Stimulated activated naive CD8-positive, alpha-beta T cell treated with anti-CD3 and anti-CD28 coated beads, Interleukin-15, Interleukin-2, amounts not matched to agents 100 ng/mL and 50 ng/mL, for 24 hours (primary cell): ENCODE measurements at regions not wholly inside any gene's neighbourhood (a gene's known extent, or its start where the extent isn't known, plus 50 kb on each side); places are given as distances from the start of the nearest gene placed in this dataset.

ENCODE experiments used
- H3K27ac Mint-ChIP-seq: one replicate; pipeline ENCODE4 v1.8.0; 2021; ENCODE audit warnings: mild to moderate bottlenecking, mixed read lengths
- H3K27me3 Mint-ChIP-seq: one replicate; pipeline ENCODE4 v1.8.0; 2021; ENCODE audit warnings: mixed read lengths
- H3K36me3 Mint-ChIP-seq: one replicate; pipeline ENCODE4 v1.8.0; 2021; ENCODE audit warnings: low read depth, mixed read lengths
- H3K4me1 Mint-ChIP-seq: one replicate; pipeline ENCODE4 v1.8.0; 2021; ENCODE audit warnings: low read depth, mixed read lengths
- H3K4me3 Mint-ChIP-seq: one replicate; pipeline ENCODE4 v1.8.0; 2021; ENCODE audit warnings: mild to moderate bottlenecking, mixed read lengths
- H3K9me3 Mint-ChIP-seq: one replicate; pipeline ENCODE4 v1.8.0; 2021; ENCODE audit warnings: mixed read lengths

DNA sequence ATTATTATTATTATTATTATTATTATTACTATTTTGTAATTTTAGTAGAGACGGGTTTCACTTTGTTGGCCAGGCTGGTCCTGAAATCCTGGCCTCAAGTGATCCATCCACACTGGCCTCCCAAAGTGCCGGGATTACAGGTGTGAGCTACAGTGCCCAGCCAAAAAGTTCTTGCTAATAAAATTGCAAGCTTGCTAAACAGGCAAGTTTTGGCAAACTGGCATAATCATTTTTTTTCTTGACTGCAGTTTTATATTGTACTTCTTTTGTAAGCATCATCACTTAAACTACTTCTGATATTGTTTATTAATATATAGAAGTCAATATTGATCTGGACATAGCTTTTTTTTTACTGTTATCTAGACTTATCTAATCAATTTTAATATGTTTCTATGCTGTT is 536.4 kb downstream of the LRFN5 start:
- Mint-ChIP-seq H3K4me1 (no peaks in the 10 kb centered on the region), H3K36me3 (no peaks in the 10 kb centered on the region), H3K27me3 (no peaks in the 10 kb centered on the region)

DNA sequence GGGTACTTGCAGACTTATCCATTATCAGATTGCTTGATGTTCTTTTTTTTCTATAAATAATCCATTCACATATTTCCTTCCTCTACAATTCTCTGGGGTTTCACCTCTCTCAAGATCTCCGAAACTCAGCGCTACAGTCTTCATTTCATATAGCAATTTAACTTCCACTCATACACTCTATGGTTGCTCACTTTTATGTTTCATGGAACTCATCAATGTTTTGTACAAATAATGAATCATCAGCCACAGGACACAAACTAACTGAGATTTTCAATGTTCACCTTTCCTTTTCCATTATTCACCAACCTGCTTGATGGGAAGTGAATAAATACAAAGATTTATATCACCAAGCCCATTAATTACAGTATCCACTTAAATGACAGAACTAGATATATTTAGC is 534.7 kb downstream of the LRFN5 start:
- no peaks in the 10 kb centered on the region for H3K27me3 Mint-ChIP-seq
- no peak overlapping the region for H3K27ac Mint-ChIP-seq
- H3K36me3 Mint-ChIP-seq: no peaks in the 10 kb centered on the region
- peaks cover 7% of the 10 kb centered on the region for H3K9me3 Mint-ChIP-seq
- no peaks in the 10 kb centered on the region for H3K4me1 Mint-ChIP-seq
- no peak overlapping the region for H3K4me3 Mint-ChIP-seq

More for the DNA sequence above, 536.4 kb downstream of the LRFN5 start:
- Mint-ChIP-seq H3K27ac (no peak overlapping the region), H3K4me3 (no peak overlapping the region), H3K9me3 (peaks cover 7% of the 10 kb centered on the region)

DNA sequence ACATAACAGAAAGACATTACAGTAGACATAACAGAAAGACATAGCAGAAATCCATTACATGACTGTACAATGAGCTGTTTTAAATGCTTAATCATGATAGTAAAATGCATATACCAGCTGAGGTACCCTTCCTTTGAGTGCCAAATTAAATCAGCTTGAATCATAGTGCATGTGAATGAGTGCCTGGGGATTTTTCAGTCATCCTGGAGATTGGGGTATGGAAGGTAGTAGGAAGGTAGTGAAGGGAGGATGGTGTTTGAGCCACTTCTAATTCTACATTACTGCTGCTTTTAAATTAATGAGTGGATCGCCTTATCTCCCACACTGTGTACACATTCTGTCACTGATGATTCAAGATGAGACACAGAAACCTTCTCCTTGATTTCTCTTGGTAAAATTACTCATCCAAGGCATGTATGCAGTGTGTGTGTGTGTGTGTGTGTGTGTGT is 534.2 kb downstream of the LRFN5 start:
- H3K4me1 Mint-ChIP-seq: no peaks in the 10 kb centered on the region
- H3K27me3 Mint-ChIP-seq: no peaks in the 10 kb centered on the region
- H3K9me3 Mint-ChIP-seq: peaks cover 7% of the 10 kb centered on the region

GRCh38 chr14:42140001-42140400 is 533.3 kb downstream of the LRFN5 start:
- Mint-ChIP-seq H3K9me3 (peaks cover 7% of the 10 kb centered on the region), H3K27ac (no peak overlapping the region), H3K4me3 (no peak overlapping the region), H3K27me3 (no peaks in the 10 kb centered on the region), H3K36me3 (no peaks in the 10 kb centered on the region), H3K4me1 (no peaks in the 10 kb centered on the region)

More for the DNA sequence above, 534.2 kb downstream of the LRFN5 start:
- Mint-ChIP-seq H3K27ac (no peak overlapping the region), H3K4me3 (no peak overlapping the region), H3K36me3 (no peaks in the 10 kb centered on the region)

GRCh38 chr14:42138406-42138805 is 531.7 kb downstream of the LRFN5 start:
- Mint-ChIP-seq H3K27me3 (no peaks in the 10 kb centered on the region), H3K4me1 (no peaks in the 10 kb centered on the region), H3K36me3 (no peaks in the 10 kb centered on the region), H3K4me3 (no peak overlapping the region), H3K27ac (no peak overlapping the region), H3K9me3 (peaks cover 7% of the 10 kb centered on the region)

DNA sequence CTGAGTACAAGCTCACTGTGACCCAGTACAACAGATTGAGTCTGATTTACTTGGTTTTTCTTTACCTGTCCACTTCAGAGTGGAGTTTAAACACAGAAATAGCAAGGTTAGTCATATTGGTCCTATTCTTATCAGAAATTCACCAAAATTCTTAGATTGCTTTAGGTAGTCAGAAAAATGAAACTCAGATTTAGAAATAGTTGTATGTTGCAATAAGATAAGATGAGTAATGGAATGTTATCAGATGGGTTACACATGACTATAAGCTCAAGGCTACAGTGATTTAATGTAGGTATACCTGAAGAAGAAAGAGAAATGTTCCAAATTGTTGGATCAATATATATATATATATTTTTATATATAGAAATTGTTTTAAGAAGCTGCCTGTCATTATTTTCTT is 524.1 kb downstream of the LRFN5 start:
- Mint-ChIP-seq H3K27me3 (no peaks in the 10 kb centered on the region), H3K4me1 (no peaks in the 10 kb centered on the region), H3K4me3 (no peak overlapping the region), H3K27ac (no peak overlapping the region), H3K9me3 (peaks cover 11% of the 10 kb centered on the region), H3K36me3 (no peaks in the 10 kb centered on the region)

- Mint-ChIP-seq H3K4me3 (no peak overlapping the region), H3K27ac (no peak overlapping the region), H3K4me1 (no peaks in the 10 kb centered on the region), H3K36me3 (no peaks in the 10 kb centered on the region), H3K9me3 (peaks cover 10% of the 10 kb centered on the region), H3K27me3 (no peaks in the 10 kb centered on the region)
These were observed 516.9 kb downstream of the LRFN5 start for GRCh38 chr14:42123526-42123925.

GRCh38 chr14:42113358-42114069 is 506.8 kb downstream of the LRFN5 start:
- Mint-ChIP-seq H3K36me3 (no peaks in the 10 kb centered on the region), H3K9me3 (peaks cover 6% of the 10 kb centered on the region), H3K4me1 (no peaks in the 10 kb centered on the region), H3K27ac (no peak overlapping the region), H3K27me3 (no peaks in the 10 kb centered on the region), H3K4me3 (no peak overlapping the region)

DNA sequence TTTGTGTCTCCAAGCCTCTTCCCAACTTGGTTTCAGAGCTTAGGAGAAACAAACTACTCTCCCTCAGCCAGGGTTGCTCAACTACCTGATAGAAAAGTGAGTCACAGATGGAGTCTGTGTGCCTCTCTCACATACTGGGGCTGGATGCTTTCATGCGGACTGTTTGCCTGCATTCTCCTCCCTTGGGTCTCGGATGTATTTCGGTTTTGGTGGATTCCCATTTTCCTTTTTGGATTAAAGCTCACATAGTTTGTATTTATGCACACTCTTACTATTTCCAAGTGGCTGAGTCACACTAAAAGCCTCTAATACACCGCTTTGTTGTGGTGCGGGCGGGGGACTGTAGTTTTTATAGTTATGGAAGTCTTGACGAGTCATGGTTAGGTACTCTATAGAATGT is 505.4 kb downstream of the LRFN5 start:
- H3K36me3 Mint-ChIP-seq: no peaks in the 10 kb centered on the region
- no peaks in the 10 kb centered on the region for H3K27me3 Mint-ChIP-seq
- peaks cover 9% of the 10 kb centered on the region for H3K9me3 Mint-ChIP-seq
- H3K4me3 Mint-ChIP-seq: no peak overlapping the region
- no peak overlapping the region for H3K27ac Mint-ChIP-seq
- no peaks in the 10 kb centered on the region for H3K4me1 Mint-ChIP-seq

GRCh38 chr14:42111355-42111754 is 504.7 kb downstream of the LRFN5 start:
- H3K9me3 Mint-ChIP-seq: peaks cover 9% of the 10 kb centered on the region

GRCh38 chr14:42110167-42110566 is 503.5 kb downstream of the LRFN5 start:
- H3K36me3 Mint-ChIP-seq: no peaks in the 10 kb centered on the region
- H3K4me3 Mint-ChIP-seq: no peak overlapping the region
- H3K27me3 Mint-ChIP-seq: no peaks in the 10 kb centered on the region
- H3K4me1 Mint-ChIP-seq: no peaks in the 10 kb centered on the region
- peaks cover 9% of the 10 kb centered on the region for H3K9me3 Mint-ChIP-seq
- H3K27ac Mint-ChIP-seq: no peak overlapping the region

More at GRCh38 chr14:42111355-42111754, 504.7 kb downstream of the LRFN5 start:
- H3K27me3 Mint-ChIP-seq: no peaks in the 10 kb centered on the region
- no peak overlapping the region for H3K4me3 Mint-ChIP-seq
- no peaks in the 10 kb centered on the region for H3K4me1 Mint-ChIP-seq
- no peak overlapping the region for H3K27ac Mint-ChIP-seq
- H3K36me3 Mint-ChIP-seq: no peaks in the 10 kb centered on the region

DNA sequence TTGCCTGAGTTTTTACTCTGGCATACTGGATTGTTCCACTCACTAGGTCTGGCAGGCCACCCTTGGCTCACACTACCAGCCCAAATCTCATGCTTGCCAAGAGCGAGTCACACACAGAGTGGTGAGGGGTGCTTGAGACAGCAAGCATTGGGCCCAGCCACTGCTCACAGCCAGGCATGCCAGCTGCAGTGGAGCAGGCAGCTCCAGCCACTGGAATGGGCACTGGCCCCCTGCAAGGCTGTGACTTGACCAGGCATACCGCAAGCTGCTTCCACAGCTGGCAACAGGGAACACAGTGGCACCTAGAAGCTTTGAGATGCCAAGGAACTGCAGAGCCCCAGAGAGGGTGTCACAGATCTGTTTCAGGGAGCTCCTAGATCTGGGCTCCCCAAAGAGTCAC is 488.5 kb downstream of the LRFN5 start:
- Mint-ChIP-seq H3K4me1 (no peaks in the 10 kb centered on the region), H3K9me3 (peaks cover 4% of the 10 kb centered on the region), H3K36me3 (no peaks in the 10 kb centered on the region), H3K27me3 (no peaks in the 10 kb centered on the region), H3K27ac (no peak overlapping the region), H3K4me3 (no peak overlapping the region)

GRCh38 chr14:42090122-42090521 is 483.4 kb downstream of the LRFN5 start:
- Mint-ChIP-seq H3K27ac (no peak overlapping the region), H3K4me3 (no peak overlapping the region), H3K4me1 (no peaks in the 10 kb centered on the region), H3K27me3 (no peaks in the 10 kb centered on the region), H3K9me3 (no peaks in the 10 kb centered on the region), H3K36me3 (no peaks in the 10 kb centered on the region)

DNA sequence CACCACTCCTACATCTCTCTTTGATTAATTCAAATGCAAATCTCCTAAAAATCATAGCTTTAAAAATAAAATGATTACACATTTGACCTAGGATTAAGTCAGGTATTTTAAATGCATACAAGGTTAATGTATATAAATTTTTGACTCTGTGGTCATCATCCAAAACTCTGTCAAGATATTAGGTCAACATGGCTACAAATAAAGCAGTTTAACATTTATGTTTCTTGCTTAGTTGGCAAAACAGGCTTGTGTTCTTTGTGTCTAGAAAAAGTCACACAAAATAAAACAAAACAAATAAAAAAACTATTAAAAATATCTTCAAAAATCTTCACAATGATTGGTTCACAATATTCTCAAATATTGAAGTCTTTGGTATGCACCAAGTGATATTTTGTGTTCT is 473.2 kb downstream of the LRFN5 start:
- H3K27ac Mint-ChIP-seq: no peak overlapping the region
- H3K27me3 Mint-ChIP-seq: no peaks in the 10 kb centered on the region
- H3K4me3 Mint-ChIP-seq: no peak overlapping the region
- peaks cover 4% of the 10 kb centered on the region for H3K9me3 Mint-ChIP-seq
- H3K4me1 Mint-ChIP-seq: no peaks in the 10 kb centered on the region
- no peaks in the 10 kb centered on the region for H3K36me3 Mint-ChIP-seq

DNA sequence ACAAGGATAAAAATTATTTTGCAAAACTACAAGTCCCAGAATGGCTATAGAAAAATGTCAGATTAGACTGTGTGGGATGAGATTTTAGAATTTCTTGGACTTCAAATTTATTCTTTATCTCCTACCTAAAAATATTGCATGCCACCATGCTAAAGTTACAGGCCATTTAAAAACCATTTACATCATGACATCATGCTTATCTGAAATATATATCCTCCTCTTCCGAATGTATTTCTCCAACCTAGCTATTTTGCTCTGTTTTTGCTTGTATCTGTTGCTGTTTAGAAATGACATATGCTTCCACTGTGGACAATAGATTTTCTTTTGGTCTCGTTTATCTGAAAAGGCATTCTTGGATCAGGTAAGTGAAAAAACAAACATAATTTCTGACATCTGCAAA is 471.7 kb downstream of the LRFN5 start:
- no peaks in the 10 kb centered on the region for H3K4me1 Mint-ChIP-seq
- peaks cover 4% of the 10 kb centered on the region for H3K9me3 Mint-ChIP-seq
- no peaks in the 10 kb centered on the region for H3K36me3 Mint-ChIP-seq
- H3K27me3 Mint-ChIP-seq: no peaks in the 10 kb centered on the region
- H3K27ac Mint-ChIP-seq: no peak overlapping the region
- no peak overlapping the region for H3K4me3 Mint-ChIP-seq

DNA sequence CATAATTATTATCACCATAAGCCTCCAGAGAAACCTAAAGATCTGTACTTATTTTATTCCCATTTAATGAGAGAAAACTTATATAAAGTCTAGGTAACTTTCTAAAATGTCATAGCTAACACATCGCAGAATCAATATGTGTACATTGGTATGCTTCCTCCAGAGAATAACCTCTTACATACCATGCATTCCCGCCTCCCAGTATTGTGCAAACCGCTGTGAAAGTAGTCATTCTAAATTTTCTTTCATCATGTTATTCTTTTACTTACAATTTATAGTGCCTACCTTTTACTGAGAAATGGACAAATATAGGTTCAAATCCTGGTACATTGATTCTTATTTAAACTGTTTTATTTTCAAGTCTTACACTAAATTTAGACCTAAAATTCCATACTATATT is 463.4 kb downstream of the LRFN5 start:
- Mint-ChIP-seq H3K4me3 (no peak overlapping the region), H3K36me3 (no peaks in the 10 kb centered on the region), H3K9me3 (no peaks in the 10 kb centered on the region), H3K27ac (no peak overlapping the region), H3K4me1 (no peaks in the 10 kb centered on the region), H3K27me3 (no peaks in the 10 kb centered on the region)
